Transverse colon (tissue), 4 donors: ENCODE measurements at regions not wholly inside any gene's neighbourhood (a gene's known extent, or its start where the extent isn't known, plus 50 kb on each side); places are given as distances from the start of the nearest gene placed in this dataset.

Experiments used
- CTCF ChIP-seq, 5 experiments: fragments of 200-600 bp in 3 of 5; fragments of 450-650 bp in 2 of 5; sonication (generic) in 3 of 5; IDR thresholded peaks; 1 replicate in 2 of 5; 2 replicates in 3 of 5; pipeline ENCODE4 v1.5.1; 2016 to 2017; ENCODE audit warnings: antibody characterized with exemption in 5 of 5, inconsistent platforms in 3 of 5, mild to moderate bottlenecking in 2 of 5, moderate library complexity in 1 of 5
- EP300 ChIP-seq: sonication (generic); formaldehyde crosslinking; IDR thresholded peaks from one replicate; pipeline ENCODE4 v1.6.1; 2017; ENCODE audit warnings: antibody characterized with exemption, low read depth
- POLR2A ChIP-seq: fragments of 450-650 bp; IDR thresholded peaks from one replicate; pipeline ENCODE4 v1.6.1; 2016; ENCODE audit warnings: antibody characterized with exemption, mild to moderate bottlenecking, moderate library complexity
- POLR2AphosphoS5 ChIP-seq, 3 donors: sonication (generic); formaldehyde crosslinking; IDR thresholded peaks; one replicate each; pipeline ENCODE4 v1.6.1; 2016; ENCODE audit warnings: antibody characterized with exemption in 3 of 3

GRCh38 chr22:27556371-27556770 lies 245.2 kb downstream of the MN1 start:
- TF ChIP-seq CTCF (IDR thresholded peaks at IDR 0.05) (no peak), POLR2A (no peak), EP300 (no peak), POLR2AphosphoS5 (IDR thresholded peaks at IDR 0.05) (no peak)
